ENCODE measurements at regions not wholly inside any gene's neighbourhood (a gene's known extent, or its start where the extent isn't known, plus 50 kb on each side); places are given as distances from the start of the nearest gene placed in this dataset.

DNA sequence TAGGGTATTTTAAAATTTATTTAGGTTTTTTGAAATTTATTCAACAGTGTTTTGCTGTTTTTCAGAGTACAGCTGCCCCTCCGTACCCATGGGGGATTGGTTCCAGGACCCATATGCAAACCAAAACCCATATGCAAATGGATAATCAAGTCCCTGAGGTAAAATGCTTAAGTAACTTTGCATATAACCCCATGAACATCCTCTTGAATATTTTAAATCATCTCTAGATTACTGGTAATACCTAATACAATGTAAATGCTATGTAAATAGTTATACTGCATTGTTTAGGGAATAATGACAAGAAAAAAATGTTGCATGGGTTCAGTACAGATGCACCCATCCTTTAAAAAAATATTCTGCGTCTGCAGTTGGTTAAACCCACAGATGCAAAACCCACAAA lies 547.9 kb upstream of the CDH4 start:
- Mint-ChIP-seq H3K27ac (no peak overlapping the region), H3K4me3 (no peak overlapping the region), H3K27me3 (no peaks in the 10 kb centered on the region), H3K36me3 (no peaks in the 10 kb centered on the region), H3K4me1 (no peaks in the 10 kb centered on the region), H3K9me3 (peaks cover 0 to 2% (median 0%) of the 10 kb centered on the region in 5 donors)
- CTCF ChIA-PET = no interaction called here
- H3K36me3 ChIP-seq (ENCODE audit: insufficient read depth, low read length) = no peaks in the 10 kb centered on the region
- H3K4me3 ChIP-seq (ENCODE audit: low read length) = no peak overlapping the region
- H3K27me3 ChIP-seq (ENCODE audit: insufficient read depth, low read length, poor library complexity, severe bottlenecking) = no peaks in the 10 kb centered on the region
- no peak overlapping the region for H3K27ac ChIP-seq (ENCODE audit: low read depth, low read length)
- no peaks in the 10 kb centered on the region for H3K9me3 ChIP-seq (ENCODE audit: low read length)
- POLR2A ChIA-PET = no interaction called here
- no peaks in the 10 kb centered on the region for H3K4me1 ChIP-seq (ENCODE audit: insufficient read depth, low read length)
- DNase-seq = no peak

DNA sequence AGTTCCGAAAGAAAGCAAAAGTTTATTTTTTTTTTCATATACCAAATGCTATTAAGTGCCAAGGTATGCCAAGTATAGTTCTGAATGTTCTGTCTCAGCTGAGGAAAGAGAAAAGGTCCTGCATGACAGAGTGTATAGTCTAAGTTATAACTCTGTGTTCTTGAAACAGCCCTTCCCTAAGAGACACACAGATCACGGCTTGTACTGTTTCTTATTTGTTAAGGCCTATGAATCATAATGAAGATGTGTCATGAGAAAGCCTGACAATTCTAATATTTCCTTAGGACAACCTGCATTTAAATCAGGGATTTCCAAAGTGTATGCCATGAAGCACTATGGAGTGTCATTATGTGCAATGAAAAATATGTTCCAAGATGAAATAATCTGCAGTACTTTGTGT lies 538.7 kb upstream of the CDH4 start:
- Histone ChIP-seq H3K4me1 (ENCODE audit: insufficient read depth, low read length) (no peaks in the 10 kb centered on the region), H3K27ac (ENCODE audit: low read depth, low read length) (no peak overlapping the region), H3K36me3 (ENCODE audit: insufficient read depth, low read length) (no peaks in the 10 kb centered on the region), H3K27me3 (ENCODE audit: insufficient read depth, low read length, poor library complexity, severe bottlenecking) (no peaks in the 10 kb centered on the region), H3K4me3 (ENCODE audit: low read length) (no peak overlapping the region), H3K9me3 (ENCODE audit: low read length) (no peaks in the 10 kb centered on the region)
- Mint-ChIP-seq H3K4me1 (no peaks in the 10 kb centered on the region), H3K9me3 (peaks cover 0 to 1% (median 0%) of the 10 kb centered on the region in 5 donors), H3K27ac (no peak overlapping the region), H3K27me3 (peaks cover 0 to 6% of the 10 kb centered on the region in 2 donors), H3K4me3 (no peak overlapping the region), H3K36me3 (no peaks in the 10 kb centered on the region)
- ChIA-PET CTCF (no interaction called here), POLR2A (no interaction called here)
- no peak for DNase-seq

DNA sequence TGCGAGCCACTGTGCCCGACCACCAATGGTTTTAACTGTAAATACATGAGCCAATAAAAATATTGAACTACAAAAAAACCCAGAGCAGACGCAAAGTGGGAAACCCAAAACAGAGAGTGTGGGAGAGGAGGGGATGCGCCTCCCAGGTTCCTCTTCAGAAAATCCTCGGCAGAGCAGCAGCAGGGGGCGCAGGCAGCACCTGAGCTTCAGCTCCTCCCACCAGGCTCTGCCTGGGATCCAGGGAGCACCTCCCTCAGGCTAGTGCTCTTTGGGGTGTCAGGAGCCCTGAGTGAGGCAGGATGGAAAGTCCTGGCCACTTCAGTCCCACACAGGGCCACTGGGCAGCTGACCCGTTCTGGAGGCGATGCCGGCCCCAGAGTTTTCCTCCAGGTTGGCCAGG lies 536.9 kb upstream of the CDH4 start:
- no peak overlapping the region for H3K27ac Mint-ChIP-seq
- no peak overlapping the region for H3K4me3 ChIP-seq (ENCODE audit: low read length)
- H3K4me1 Mint-ChIP-seq = no peaks in the 10 kb centered on the region
- H3K27ac ChIP-seq (ENCODE audit: low read depth, low read length) = no peak overlapping the region
- CTCF ChIA-PET = no interaction called here
- POLR2A ChIA-PET = no interaction called here
- no peaks in the 10 kb centered on the region for H3K36me3 ChIP-seq (ENCODE audit: insufficient read depth, low read length)
- no peak overlapping the region for H3K4me3 Mint-ChIP-seq
- peaks cover 0 to 11% of the 10 kb centered on the region in 2 donors for H3K27me3 Mint-ChIP-seq
- H3K9me3 Mint-ChIP-seq = peaks cover 0 to 3% (median 0%) of the 10 kb centered on the region in 5 donors
- H3K4me1 ChIP-seq (ENCODE audit: insufficient read depth, low read length) = no peaks in the 10 kb centered on the region
- no peaks in the 10 kb centered on the region for H3K36me3 Mint-ChIP-seq
- DNase-seq = no peak
- no peaks in the 10 kb centered on the region for H3K27me3 ChIP-seq (ENCODE audit: insufficient read depth, low read length, poor library complexity, severe bottlenecking)
- H3K9me3 ChIP-seq (ENCODE audit: low read length) = no peaks in the 10 kb centered on the region

DNA sequence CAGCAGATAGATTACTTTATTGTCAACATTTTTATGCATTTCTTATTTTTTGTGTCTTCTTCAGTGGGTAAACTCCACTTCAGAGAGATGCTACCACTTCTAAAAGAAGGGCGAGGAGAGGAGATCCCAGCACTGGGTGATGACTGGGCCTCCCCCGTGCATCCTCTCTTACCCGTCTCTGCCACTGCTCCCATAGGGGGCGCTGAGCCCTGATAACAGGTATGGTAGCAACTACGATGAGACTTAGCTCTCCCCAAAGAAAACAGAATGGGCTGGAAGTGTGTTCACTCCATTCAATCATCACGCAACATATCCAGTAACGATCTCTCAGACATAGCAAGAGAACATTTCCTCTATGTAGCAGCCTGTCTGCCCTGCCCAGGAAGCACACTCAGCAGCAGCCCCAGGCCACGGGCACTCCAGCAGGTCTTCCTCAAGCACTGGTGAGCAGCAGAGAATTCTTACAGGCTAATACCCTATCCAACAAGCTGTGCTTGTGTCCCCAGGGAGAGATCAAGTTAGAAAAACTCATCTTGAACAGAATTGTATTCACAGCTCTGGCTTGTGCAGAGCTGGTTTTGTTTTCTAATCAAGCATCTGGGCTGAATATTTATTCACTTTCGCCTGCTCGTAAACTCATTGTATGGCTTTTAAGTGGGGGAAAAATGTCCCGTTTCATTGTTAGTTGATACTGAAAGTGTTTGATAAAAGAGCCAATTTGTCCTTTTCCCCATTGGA lies 533.1 kb upstream of the CDH4 start:
- H3K9me3 Mint-ChIP-seq = peaks cover 0 to 3% (median 0%) of the 10 kb centered on the region in 5 donors
- Histone ChIP-seq H3K9me3 (ENCODE audit: low read length) (no peaks in the 10 kb centered on the region), H3K4me1 (ENCODE audit: insufficient read depth, low read length) (no peaks in the 10 kb centered on the region), H3K4me3 (ENCODE audit: low read length) (no peak overlapping the region), H3K27me3 (ENCODE audit: insufficient read depth, low read length, poor library complexity, severe bottlenecking) (no peaks in the 10 kb centered on the region), H3K36me3 (ENCODE audit: insufficient read depth, low read length) (no peaks in the 10 kb centered on the region), H3K27ac (ENCODE audit: low read depth, low read length) (no peak overlapping the region)
- H3K27ac Mint-ChIP-seq = no peak overlapping the region
- H3K4me3 Mint-ChIP-seq = no peak overlapping the region
- no peaks in the 10 kb centered on the region for H3K36me3 Mint-ChIP-seq
- DNase-seq = no peak
- CTCF ChIA-PET = no interaction called here
- POLR2A ChIA-PET = no interaction called here
- H3K27me3 Mint-ChIP-seq = peaks cover 3 to 10% of the 10 kb centered on the region in 2 donors
- no peaks in the 10 kb centered on the region for H3K4me1 Mint-ChIP-seq

DNA sequence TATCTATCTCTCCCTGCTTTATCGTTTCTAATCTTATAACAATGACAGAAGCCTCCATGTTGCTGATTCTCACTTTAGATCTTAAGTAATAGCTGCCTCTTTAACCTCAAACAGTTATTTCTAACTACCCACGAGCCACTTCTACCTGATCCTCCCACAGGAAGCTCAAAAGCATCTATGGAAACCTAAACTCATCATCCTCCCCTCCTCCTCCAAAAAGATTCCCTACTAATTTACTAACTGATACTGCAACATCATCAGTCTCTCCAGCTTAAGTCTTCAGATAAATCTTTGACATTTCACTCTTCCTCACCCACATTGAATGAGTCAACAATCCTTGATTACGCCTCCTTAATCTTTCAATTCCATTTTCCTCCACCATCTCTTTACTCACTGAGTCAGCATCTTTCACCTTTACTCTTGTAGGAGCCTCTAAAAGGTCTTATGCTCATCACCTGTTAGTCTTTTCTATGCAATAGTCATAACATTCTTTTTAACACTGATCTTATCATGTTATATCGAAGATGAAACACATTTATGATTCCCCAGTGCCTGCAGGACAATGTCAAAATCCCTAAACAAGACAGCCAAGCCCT lies 526.7 kb upstream of the CDH4 start:
- H3K36me3 ChIP-seq (ENCODE audit: insufficient read depth, low read length) = no peaks in the 10 kb centered on the region
- no peak for DNase-seq
- H3K27me3 ChIP-seq (ENCODE audit: insufficient read depth, low read length, poor library complexity, severe bottlenecking) = no peaks in the 10 kb centered on the region
- Mint-ChIP-seq H3K27ac (no peak overlapping the region), H3K9me3 (peaks cover 0 to 14% (median 5%) of the 10 kb centered on the region in 5 donors), H3K36me3 (no peaks in the 10 kb centered on the region), H3K4me1 (no peaks in the 10 kb centered on the region), H3K4me3 (no peak overlapping the region), H3K27me3 (peaks cover 1 to 3% of the 10 kb centered on the region in 2 donors)
- no peaks in the 10 kb centered on the region for H3K9me3 ChIP-seq (ENCODE audit: low read length)
- H3K27ac ChIP-seq (ENCODE audit: low read depth, low read length) = no peak overlapping the region
- no peaks in the 10 kb centered on the region for H3K4me1 ChIP-seq (ENCODE audit: insufficient read depth, low read length)
- H3K4me3 ChIP-seq (ENCODE audit: low read length) = no peak overlapping the region
- ChIA-PET CTCF (no interaction called here), POLR2A (no interaction called here)

DNA sequence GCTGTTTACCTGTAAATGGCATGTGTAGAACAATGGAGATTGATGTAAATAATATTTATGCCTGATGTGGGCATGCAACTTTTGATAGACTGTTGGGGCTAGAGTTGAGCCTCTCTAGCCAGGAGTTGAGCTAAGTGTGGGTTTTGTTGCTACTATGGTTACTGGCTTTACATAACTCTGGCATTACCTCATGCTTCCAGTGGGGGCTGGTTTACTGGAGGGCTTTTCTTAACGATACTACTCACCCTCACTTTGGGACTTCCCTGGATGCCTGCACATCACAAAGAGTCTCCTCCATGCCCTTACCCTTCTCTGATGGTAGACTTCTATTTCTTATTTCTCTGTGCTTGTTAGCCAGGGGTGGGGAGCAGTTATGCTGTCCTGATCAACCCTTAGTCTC lies 524.6 kb upstream of the CDH4 start:
- no peak overlapping the region for H3K27ac ChIP-seq (ENCODE audit: low read depth, low read length)
- POLR2A ChIA-PET = no interaction called here
- DNase-seq = no peak
- H3K27ac Mint-ChIP-seq = no peak overlapping the region
- H3K36me3 ChIP-seq (ENCODE audit: insufficient read depth, low read length) = no peaks in the 10 kb centered on the region
- no peak overlapping the region for H3K4me3 Mint-ChIP-seq
- CTCF ChIA-PET = no interaction called here
- no peak overlapping the region for H3K4me3 ChIP-seq (ENCODE audit: low read length)
- H3K27me3 Mint-ChIP-seq = peaks cover 0 to 1% of the 10 kb centered on the region in 2 donors
- H3K4me1 ChIP-seq (ENCODE audit: insufficient read depth, low read length) = no peaks in the 10 kb centered on the region
- H3K9me3 Mint-ChIP-seq = peaks cover 0 to 14% (median 5%) of the 10 kb centered on the region in 5 donors
- H3K9me3 ChIP-seq (ENCODE audit: low read length) = no peaks in the 10 kb centered on the region
- no peaks in the 10 kb centered on the region for H3K4me1 Mint-ChIP-seq
- no peaks in the 10 kb centered on the region for H3K27me3 ChIP-seq (ENCODE audit: insufficient read depth, low read length, poor library complexity, severe bottlenecking)
- no peaks in the 10 kb centered on the region for H3K36me3 Mint-ChIP-seq

DNA sequence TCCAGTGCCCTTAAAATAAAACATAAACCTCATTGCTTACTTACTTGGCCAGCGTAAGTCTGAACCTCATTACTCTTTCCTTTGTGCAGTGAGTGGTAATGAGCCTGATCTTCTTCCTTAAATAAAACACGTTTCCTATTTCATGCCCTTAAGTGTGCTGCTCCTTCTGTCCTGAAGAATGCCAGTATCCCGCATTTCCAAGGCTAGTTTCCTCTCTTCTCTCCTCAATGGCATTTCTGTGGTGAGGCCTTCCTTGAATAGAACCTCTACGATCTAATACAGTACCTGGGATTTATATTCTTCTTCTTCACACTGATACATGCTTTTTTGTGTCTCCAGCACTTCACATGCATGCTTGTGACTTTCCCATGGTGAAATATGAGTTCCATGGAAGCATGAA lies 523.4 kb upstream of the CDH4 start:
- ChIA-PET CTCF (no interaction called here), POLR2A (no interaction called here)
- no peak overlapping the region for H3K27ac Mint-ChIP-seq
- no peaks in the 10 kb centered on the region for H3K9me3 ChIP-seq (ENCODE audit: low read length)
- no peaks in the 10 kb centered on the region for H3K4me1 ChIP-seq (ENCODE audit: insufficient read depth, low read length)
- H3K36me3 Mint-ChIP-seq = no peaks in the 10 kb centered on the region
- no peak overlapping the region for H3K4me3 Mint-ChIP-seq
- DNase-seq = no peak
- H3K4me3 ChIP-seq (ENCODE audit: low read length) = no peak overlapping the region
- no peak overlapping the region for H3K27ac ChIP-seq (ENCODE audit: low read depth, low read length)
- H3K36me3 ChIP-seq (ENCODE audit: insufficient read depth, low read length) = no peaks in the 10 kb centered on the region
- no peaks in the 10 kb centered on the region for H3K27me3 ChIP-seq (ENCODE audit: insufficient read depth, low read length, poor library complexity, severe bottlenecking)
- peaks cover 0 to 14% (median 5%) of the 10 kb centered on the region in 5 donors for H3K9me3 Mint-ChIP-seq
- peaks cover 0 to 1% of the 10 kb centered on the region in 2 donors for H3K27me3 Mint-ChIP-seq
- no peaks in the 10 kb centered on the region for H3K4me1 Mint-ChIP-seq

DNA sequence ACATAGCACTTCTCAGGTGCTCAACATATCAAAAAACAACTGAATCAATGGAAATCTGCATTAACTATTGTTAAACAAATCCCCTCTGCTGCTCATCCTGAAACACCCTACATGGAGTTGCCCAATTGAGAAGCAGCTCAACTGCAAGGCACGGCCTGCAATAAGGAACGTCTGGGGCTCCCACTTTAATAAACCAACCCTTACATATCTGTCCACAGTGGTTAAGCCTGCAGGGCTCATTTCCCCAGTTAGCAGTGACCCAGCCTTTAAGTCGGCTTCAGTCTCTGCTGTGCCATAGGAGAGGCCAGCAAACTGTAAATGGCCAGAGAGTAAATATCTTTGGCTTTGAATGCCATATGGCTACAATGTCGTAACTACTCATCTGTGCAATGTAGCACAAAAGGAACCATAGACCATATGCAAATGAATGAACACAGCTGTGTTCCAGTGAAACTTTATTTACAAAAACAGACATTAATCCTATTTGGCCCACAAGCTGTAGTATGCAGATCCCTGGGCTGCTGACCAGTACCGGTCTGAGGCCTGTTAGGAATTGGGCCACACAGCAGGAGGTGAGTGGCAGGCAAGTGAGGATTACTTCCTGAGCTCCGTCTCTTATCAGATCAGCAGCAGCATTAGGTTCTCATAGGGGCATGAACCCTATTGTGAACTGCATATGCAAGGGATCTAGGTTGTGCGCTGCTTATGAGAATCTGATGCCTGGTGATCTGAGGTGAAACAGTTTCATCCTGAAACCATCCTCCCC lies 522.7 kb upstream of the CDH4 start:
- no peaks in the 10 kb centered on the region for H3K27me3 ChIP-seq (ENCODE audit: insufficient read depth, low read length, poor library complexity, severe bottlenecking)

More for the DNA sequence above, 522.7 kb upstream of the CDH4 start:
- Mint-ChIP-seq H3K36me3 (no peaks in the 10 kb centered on the region), H3K27me3 (peaks cover 0 to 1% of the 10 kb centered on the region in 2 donors), H3K9me3 (peaks cover 0 to 14% (median 5%) of the 10 kb centered on the region in 5 donors), H3K4me3 (no peak overlapping the region), H3K4me1 (no peaks in the 10 kb centered on the region), H3K27ac (no peak overlapping the region)
- H3K4me3 ChIP-seq (ENCODE audit: low read length) = no peak overlapping the region
- no peaks in the 10 kb centered on the region for H3K9me3 ChIP-seq (ENCODE audit: low read length)
- POLR2A ChIA-PET = no interaction called here
- no peaks in the 10 kb centered on the region for H3K4me1 ChIP-seq (ENCODE audit: insufficient read depth, low read length)
- no peaks in the 10 kb centered on the region for H3K36me3 ChIP-seq (ENCODE audit: insufficient read depth, low read length)
- DNase-seq = no peak
- no peak overlapping the region for H3K27ac ChIP-seq (ENCODE audit: low read depth, low read length)
- CTCF ChIA-PET = no interaction called here
